PC-3 (cell line): ENCODE measurements at regions not wholly inside any gene's neighbourhood (a gene's known extent, or its start where the extent isn't known, plus 50 kb on each side); places are given as distances from the start of the nearest gene placed in this dataset.

Source experiments
- ATAC-seq: fragments of 200-7000 bp; cut with Tn5 transposase; 2 replicates; pipeline ENCODE4 v1.9.1; 2020; ENCODE audit warnings: mild to moderate bottlenecking, moderate library complexity
- BruUV-seq: library from RNA; stranded (reverse); fragments of 400-500 nt; replicated peaks from 2 replicates; lab custom pipeline; 2021; lab: Mats Ljungman, UMichigan
- CTCF ChIA-PET: fragments of 300-600 bp; sonication (Branson Sonifier 250); formaldehyde crosslinking; loops from one replicate; lab custom pipeline; 2022; ENCODE audit warnings: antibody characterized with exemption; lab: Charles Lee
- POLR2A ChIA-PET: fragments of 300-600 bp; sonication (Branson Sonifier 250); formaldehyde crosslinking; loops from one replicate; lab custom pipeline; 2022; ENCODE audit warnings: antibody characterized with exemption; ENCODE audit not compliant: unreplicated experiment; lab: Charles Lee
- DNase-seq: peaks from one replicate; pipeline ENCODE4 v3.0.0-alpha.2; 2015
- H2AFZ ChIP-seq: fragments of 300-600 bp; sonication (generic); 2 replicates; pipeline ENCODE4 v1.6.0; 2016; ENCODE audit warnings: antibody characterized with exemption, low read length
- H3F3A ChIP-seq: fragments of 300-600 bp; sonication (generic); one replicate; pipeline ENCODE4 v1.6.0; 2017; ENCODE audit warnings: antibody characterized with exemption, low read length, control low read depth, mild to moderate bottlenecking; ENCODE audit not compliant: unreplicated experiment
- H3K27ac ChIP-seq: fragments of 300-600 bp; sonication (generic); 2 replicates; pipeline ENCODE4 v1.5.1; 2016; ENCODE audit warnings: mild to moderate bottlenecking, low read length
- H3K27me3 ChIP-seq: fragments of 300-600 bp; sonication (generic); 2 replicates; pipeline ENCODE4 v1.6.1; 2016; ENCODE audit warnings: low read length, mixed read lengths
- H3K36me3 ChIP-seq: fragments of 300-600 bp; sonication (generic); 2 replicates; pipeline ENCODE4 v1.6.1; 2016; ENCODE audit warnings: low read depth, mixed run types, low read length, mixed read lengths
- H3K4me1 ChIP-seq: fragments of 300-600 bp; sonication (generic); 2 replicates; pipeline ENCODE4 v1.5.1; 2016; ENCODE audit warnings: low read length; ENCODE audit not compliant: insufficient read depth
- H3K4me2 ChIP-seq: fragments of 300-600 bp; sonication (generic); 2 replicates; pipeline ENCODE4 v1.6.0; 2016; ENCODE audit warnings: low read length
- H3K4me3 ChIP-seq: fragments of 300-600 bp; sonication (generic); 2 replicates; pipeline ENCODE4 v1.5.1; 2016; ENCODE audit warnings: mild to moderate bottlenecking, low read length, mixed read lengths
- H3K79me2 ChIP-seq: fragments of 300-600 bp; sonication (generic); 2 replicates; pipeline ENCODE4 v1.6.1; 2017; ENCODE audit warnings: low read length, mixed read lengths
- H3K9ac ChIP-seq: fragments of 300-600 bp; sonication (generic); 2 replicates; pipeline ENCODE4 v1.6.0; 2016; ENCODE audit warnings: mild to moderate bottlenecking, low read length
- H3K9me2 ChIP-seq: fragments of 300-600 bp; sonication (generic); replicated peaks from 2 replicates; pipeline ENCODE4 v1.6.1; 2016; ENCODE audit warnings: mixed run types, low read length, mixed read lengths
- H3K9me3 ChIP-seq: fragments of 300-600 bp; sonication (generic); 2 replicates; pipeline ENCODE4 v1.6.1; 2016; ENCODE audit warnings: low read length, mixed read lengths
- H4K20me1 ChIP-seq: fragments of 300-600 bp; sonication (generic); 2 replicates; pipeline ENCODE4 v1.6.1; 2016; ENCODE audit warnings: low read length, mixed read lengths
- EZH2 ChIP-seq: fragments of 300-600 bp; sonication (generic); IDR thresholded peaks from one replicate; pipeline ENCODE4 v1.6.1; 2017; ENCODE audit warnings: antibody characterized with exemption, mild to moderate bottlenecking, low read length; ENCODE audit not compliant: unreplicated experiment
- EZH2phosphoT487 ChIP-seq: fragments of 300-600 bp; sonication (generic); IDR thresholded peaks from 2 replicates; pipeline ENCODE4 v1.6.1; 2018; ENCODE audit warnings: mild to moderate bottlenecking, antibody characterized with exemption, low read length, borderline replicate concordance
- intact Hi-C: fragments of 100-400 bp; cut with micrococcal nuclease; formaldehyde crosslinking; loops from 2 replicates; pipeline ENCODE4 v1.9.0; 2023
- TF ChIP-seq, protein P1 (sequence below): fragments of 300-600 bp; sonication (generic); conservative IDR thresholded peaks from 2 replicates; pipeline ENCODE4 v1.5.1; 2017; ENCODE audit warnings: antibody characterized with exemption, low read depth, mild to moderate bottlenecking, low read length

DNA sequence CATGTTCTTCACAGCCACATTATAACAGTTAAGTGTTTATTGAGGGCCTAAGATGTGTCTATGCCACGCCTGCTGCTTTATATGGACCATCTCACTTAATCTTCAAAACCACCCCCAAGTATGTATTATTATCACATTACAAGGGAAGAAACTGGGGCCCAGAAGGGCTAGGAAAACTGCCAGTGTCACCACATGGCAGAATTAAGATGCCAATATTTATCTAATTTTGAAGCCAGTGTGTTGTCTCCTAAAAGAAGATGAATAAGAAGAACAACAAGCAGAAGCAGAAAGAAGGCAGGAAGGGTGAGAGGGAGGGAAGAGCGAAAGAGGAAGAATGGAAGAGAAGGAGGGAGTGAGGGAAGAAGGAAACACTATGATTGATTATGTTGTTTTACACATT, 491.3 kb upstream of the IL12A start:
- intact Hi-C loops = no loop called here
- H4K20me1 ChIP-seq = no peaks in the 10 kb centered on the region
- DNase-seq (no peak), ATAC-seq (no peak)
- H3K27ac ChIP-seq = no peak overlapping the region
- H3K4me2 ChIP-seq = no peak overlapping the region
- H3K36me3 ChIP-seq = no peaks in the 10 kb centered on the region
- no peak overlapping the region for H2AFZ ChIP-seq
- no peaks in the 10 kb centered on the region for H3K27me3 ChIP-seq
- no peaks in the 10 kb centered on the region; the same call in 1 of the 2 replicates for H3K4me1 ChIP-seq
- ChIA-PET CTCF (no interaction called here), POLR2A (no interaction called here)
- H3K9ac ChIP-seq = no peak overlapping the region
- no peaks in the 10 kb centered on the region for H3K9me2 ChIP-seq
- TF ChIP-seq EZH2 = no peak
- TF ChIP-seq, protein P1, sequence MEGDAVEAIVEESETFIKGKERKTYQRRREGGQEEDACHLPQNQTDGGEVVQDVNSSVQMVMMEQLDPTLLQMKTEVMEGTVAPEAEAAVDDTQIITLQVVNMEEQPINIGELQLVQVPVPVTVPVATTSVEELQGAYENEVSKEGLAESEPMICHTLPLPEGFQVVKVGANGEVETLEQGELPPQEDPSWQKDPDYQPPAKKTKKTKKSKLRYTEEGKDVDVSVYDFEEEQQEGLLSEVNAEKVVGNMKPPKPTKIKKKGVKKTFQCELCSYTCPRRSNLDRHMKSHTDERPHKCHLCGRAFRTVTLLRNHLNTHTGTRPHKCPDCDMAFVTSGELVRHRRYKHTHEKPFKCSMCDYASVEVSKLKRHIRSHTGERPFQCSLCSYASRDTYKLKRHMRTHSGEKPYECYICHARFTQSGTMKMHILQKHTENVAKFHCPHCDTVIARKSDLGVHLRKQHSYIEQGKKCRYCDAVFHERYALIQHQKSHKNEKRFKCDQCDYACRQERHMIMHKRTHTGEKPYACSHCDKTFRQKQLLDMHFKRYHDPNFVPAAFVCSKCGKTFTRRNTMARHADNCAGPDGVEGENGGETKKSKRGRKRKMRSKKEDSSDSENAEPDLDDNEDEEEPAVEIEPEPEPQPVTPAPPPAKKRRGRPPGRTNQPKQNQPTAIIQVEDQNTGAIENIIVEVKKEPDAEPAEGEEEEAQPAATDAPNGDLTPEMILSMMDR = no peak
- no peak for TF ChIP-seq EZH2phosphoT487
- no peaks in the 10 kb centered on the region for H3K79me2 ChIP-seq
- H3K4me3 ChIP-seq = no peak overlapping the region
- H3F3A ChIP-seq = no peaks in the 10 kb centered on the region
- BruUV-seq = no TSS peak
- no peaks in the 10 kb centered on the region for H3K9me3 ChIP-seq

DNA sequence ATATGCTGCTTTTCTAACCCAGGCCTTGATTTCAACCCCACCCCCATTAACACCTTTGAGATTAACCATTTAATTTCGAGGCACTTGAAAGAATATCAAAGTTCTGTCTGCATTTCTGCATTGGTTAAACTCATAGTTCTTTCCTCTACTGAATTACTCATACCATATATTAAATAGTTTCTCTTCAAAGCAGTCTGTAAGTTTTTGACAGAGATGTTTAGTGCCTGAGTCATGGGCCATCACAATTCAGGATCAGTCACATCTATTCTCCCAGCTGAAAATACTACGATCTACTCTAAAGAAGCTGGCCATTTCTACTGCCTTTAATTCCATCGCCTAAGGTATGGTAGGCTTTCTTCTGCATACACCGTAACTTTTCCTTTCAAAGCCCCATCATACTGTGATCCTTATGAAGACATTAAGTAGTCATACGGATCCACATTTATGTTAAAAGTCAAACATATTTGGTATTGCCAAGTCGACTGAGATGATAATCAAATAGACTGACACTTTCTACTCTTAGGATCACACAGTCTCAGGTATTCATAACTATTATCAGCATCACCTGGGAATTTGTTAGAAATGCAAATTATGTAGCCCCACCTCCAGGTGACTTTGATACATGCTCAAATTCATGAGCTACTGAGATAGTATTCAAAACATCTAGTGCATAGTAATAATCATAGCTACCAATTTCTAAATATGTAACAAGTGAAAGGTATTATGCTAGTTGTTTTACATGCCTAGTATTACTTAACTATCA, 489.4 kb upstream of the IL12A start:
- ATAC-seq (peak; percentile 45), DNase-seq (peak; percentile 49)
- Histone ChIP-seq H3F3A (no peaks in the 10 kb centered on the region), H3K9ac (no peak overlapping the region), H3K9me2 (no peaks in the 10 kb centered on the region), H3K4me1 (no peaks in the 10 kb centered on the region; the same call in 1 of the 2 replicates), H3K36me3 (no peaks in the 10 kb centered on the region), H3K9me3 (no peaks in the 10 kb centered on the region), H3K27ac (no peak overlapping the region), H3K27me3 (0 out of 2 replicates have a peak, but pooled peaks cover 4% of the 10 kb centered on the region), H3K4me2 (no peak overlapping the region), H2AFZ (no peak overlapping the region), H3K79me2 (no peaks in the 10 kb centered on the region), H3K4me3 (no peak overlapping the region), H4K20me1 (no peaks in the 10 kb centered on the region)
- intact Hi-C loops = no loop called here
- TF ChIP-seq, protein P1 = no peak
- TF ChIP-seq EZH2phosphoT487 (no peak), EZH2 (no peak)
- POLR2A ChIA-PET = no interaction called here
- no TSS peak for BruUV-seq
- CTCF ChIA-PET = interaction anchor here (0.9 kb wide), 1 partner anchor 232 kb away, joined by 3 read pairs; no protein-coding TSS in a partner anchor

DNA sequence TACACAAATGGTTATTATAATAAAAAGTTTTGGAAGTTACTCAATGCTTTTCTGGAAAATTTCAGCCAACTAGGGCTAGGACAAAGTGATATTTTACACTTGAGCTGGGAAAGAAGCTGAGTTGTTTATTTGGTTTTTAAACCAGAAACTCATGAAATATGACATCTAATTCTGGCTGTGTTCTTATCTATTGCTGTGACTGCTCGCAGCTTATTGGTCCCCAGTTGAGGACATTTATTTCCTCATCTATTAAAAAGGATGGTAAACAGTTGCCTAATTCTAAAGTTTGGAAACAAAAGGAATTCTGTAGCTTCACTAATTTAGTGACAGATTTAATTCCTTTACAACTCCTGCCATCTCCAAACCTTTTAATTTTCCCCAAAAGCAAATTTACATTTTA, 487.6 kb upstream of the IL12A start:
- Histone ChIP-seq H3K36me3 (no peaks in the 10 kb centered on the region), H3F3A (no peaks in the 10 kb centered on the region), H3K79me2 (no peaks in the 10 kb centered on the region), H3K4me2 (no peak overlapping the region), H3K9me3 (no peaks in the 10 kb centered on the region), H3K27me3 (0 out of 2 replicates have a peak, but pooled peaks cover 4% of the 10 kb centered on the region), H3K9ac (no peak overlapping the region), H3K4me1 (no peaks in the 10 kb centered on the region; the same call in 1 of the 2 replicates), H2AFZ (no peak overlapping the region), H3K9me2 (no peaks in the 10 kb centered on the region), H3K27ac (no peak overlapping the region), H3K4me3 (no peak overlapping the region), H4K20me1 (no peaks in the 10 kb centered on the region)
- DNase-seq (no peak), ATAC-seq (no peak)
- ChIA-PET POLR2A (no interaction called here), CTCF (no interaction called here)
- no TSS peak for BruUV-seq
- intact Hi-C loops = no loop called here
- TF ChIP-seq, protein P1 = no peak
- TF ChIP-seq EZH2phosphoT487 = no peak
- no peak for TF ChIP-seq EZH2
